SK-N-SH (cell line): ENCODE measurements at regions not wholly inside any gene's neighbourhood (a gene's known extent, or its start where the extent isn't known, plus 50 kb on each side); places are given as distances from the start of the nearest gene placed in this dataset.
A peak's percentile ranks its signal among the peaks of the same experiment; 100 is the strongest.

Source experiments
- CTCF ChIA-PET: fragments of 300-600, 350-600 bp; formaldehyde crosslinking; extraction: SDS; loops from one replicate; lab custom pipeline; 2021; lab: Yijun Ruan, JAX
- POLR2A ChIA-PET: fragments of 350-600 bp; sonication (Branson Sonifier 250); formaldehyde crosslinking; extraction: SDS; loops from one replicate; lab custom pipeline; 2020; ENCODE audit warnings: antibody characterized with exemption, inconsistent platforms; lab: Yijun Ruan, JAX
- DNase-seq: peaks from one replicate; pipeline ENCODE4 v3.0.0; 2012
- H2AFZ ChIP-seq: fragments of 200-600 bp; sonication (generic); 2 replicates; pipeline ENCODE4 v1.8.1; 2016; ENCODE audit warnings: antibody characterized with exemption, mild to moderate bottlenecking, low read depth
- H3F3A ChIP-seq: fragments of 200-600 bp; sonication (generic); replicated peaks from 2 replicates; pipeline ENCODE3; 2016; ENCODE audit warnings: antibody characterized with exemption, mild to moderate bottlenecking; ENCODE audit not compliant: insufficient read depth
- H3K27ac ChIP-seq, 2 experiments: fragments of 200-500 bp in 1 of 2; fragments of 200-600 bp in 1 of 2; sonication (Bioruptor generic) in 1 of 2; sonication (generic), shearing (Covaris generic) in 1 of 2; 2 replicates each; pipeline versions ENCODE4 v1.5.1 to v1.6.1; 2014 to 2016; ENCODE audit warnings: low read depth in 2 of 2, inconsistent platforms in 1 of 2, low read length in 1 of 2, mild to moderate bottlenecking in 1 of 2, mixed read lengths in 1 of 2
- H3K27me3 ChIP-seq: fragments of 200-600 bp; sonication (generic), shearing (Covaris generic); 2 replicates; pipeline ENCODE4 v1.6.1; 2016; ENCODE audit warnings: mixed run types; ENCODE audit not compliant: insufficient read depth
- H3K36me3 ChIP-seq, 2 experiments: fragments of 200-500 bp in 1 of 2; fragments of 200-600 bp in 1 of 2; sonication (Bioruptor generic) in 1 of 2; sonication (generic) in 1 of 2; replicated peaks in 1 of 2; 2 replicates each; pipeline versions ENCODE3 to v1.5.1; 2014 to 2016; ENCODE audit warnings: low read length in 1 of 2, mild to moderate bottlenecking in 1 of 2; ENCODE audit not compliant: insufficient read depth in 2 of 2, control insufficient read depth in 1 of 2
- H3K4me1 ChIP-seq, 2 experiments: fragments of 200-500 bp in 1 of 2; fragments of 200-600 bp in 1 of 2; sonication (Bioruptor generic) in 1 of 2; sonication (generic), shearing (Covaris generic) in 1 of 2; 2 replicates each; pipeline versions ENCODE4 v1.5.1 to v1.6.1; 2014 to 2016; ENCODE audit warnings: low read depth in 1 of 2, low read length in 1 of 2, mixed run types in 1 of 2; ENCODE audit not compliant: insufficient read depth in 2 of 2, control insufficient read depth in 1 of 2
- H3K4me2 ChIP-seq: fragments of 200-600 bp; sonication (generic), shearing (Covaris generic); 2 replicates; pipeline ENCODE4 v1.6.1; 2017; ENCODE audit warnings: mixed run types
- H3K4me3 ChIP-seq, 2 experiments: fragments of 200-500 bp in 1 of 2; fragments of 200-600 bp in 1 of 2; sonication (Bioruptor generic) in 1 of 2; sonication (generic), shearing (Covaris generic) in 1 of 2; 2 replicates each; pipeline versions ENCODE4 v1.5.1 to v1.8.1; 2014 to 2016; ENCODE audit warnings: low read depth in 2 of 2, inconsistent platforms in 1 of 2, low read length in 1 of 2, mild to moderate bottlenecking in 1 of 2, mixed read lengths in 1 of 2, moderate library complexity in 1 of 2
- H3K79me2 ChIP-seq: fragments of 200-600 bp; sonication (generic); 2 replicates; pipeline ENCODE4 v1.8.1; 2017; ENCODE audit warnings: mild to moderate bottlenecking; ENCODE audit not compliant: insufficient read depth
- H3K9ac ChIP-seq: fragments of 200-600 bp; sonication (generic); 2 replicates; pipeline ENCODE4 v1.6.1; 2017; ENCODE audit warnings: mixed run types
- H3K9me2 ChIP-seq: fragments of 200-600 bp; sonication (generic); 2 replicates; pipeline ENCODE4 v1.6.1; 2017; ENCODE audit warnings: mixed run types
- H3K9me3 ChIP-seq: fragments of 200-600 bp; sonication (generic); 2 replicates; pipeline ENCODE4 v1.6.1; 2017; ENCODE audit warnings: mixed run types, mild to moderate bottlenecking, moderate library complexity
- H4K20me1 ChIP-seq: fragments of 200-600 bp; sonication (generic); 2 replicates; pipeline ENCODE4 v1.6.1; 2017; ENCODE audit warnings: mild to moderate bottlenecking, mixed run types; ENCODE audit not compliant: insufficient read depth
- CHD2 ChIP-seq: fragments of 150-350 bp; IDR thresholded peaks from 2 replicates; pipeline ENCODE4 v1.6.1; 2018; ENCODE audit warnings: low read length; ENCODE audit not compliant: partially characterized antibody
- CTCF ChIP-seq: fragments of 200-600 bp; sonication (generic); IDR thresholded peaks from 2 replicates; pipeline ENCODE4 v1.6.1; 2017; ENCODE audit warnings: antibody characterized with exemption, mild to moderate bottlenecking, moderate library complexity
- ELF1 ChIP-seq: IDR thresholded peaks from 2 replicates; pipeline ENCODE4 v1.4.0; 2012
- EZH2phosphoT487 ChIP-seq: fragments of 200-600 bp; sonication (generic); IDR thresholded peaks from 2 replicates; pipeline ENCODE4 v1.6.1; 2017; ENCODE audit warnings: low read depth, mixed run types, mild to moderate bottlenecking, antibody characterized with exemption, moderate library complexity, borderline replicate concordance
- FOXJ3 ChIP-seq: sonication (generic); formaldehyde crosslinking; IDR thresholded peaks from 2 replicates; pipeline ENCODE4 v1.5.1; 2020; ENCODE audit warnings: mild to moderate bottlenecking, missing genetic modification reagents
- FOXM1 ChIP-seq: IDR thresholded peaks from 2 replicates; pipeline ENCODE4 v1.4.0; 2012; ENCODE audit warnings: low read depth, mild to moderate bottlenecking
- MAX ChIP-seq: IDR thresholded peaks from 2 replicates; pipeline ENCODE4 v1.4.0; 2012; ENCODE audit warnings: low read depth
- POLR2AphosphoS5 ChIP-seq: IDR thresholded peaks from 2 replicates; pipeline ENCODE4 v1.6.1; 2012; ENCODE audit warnings: low read depth, low read length
- RAD21 ChIP-seq: IDR thresholded peaks from 2 replicates; pipeline ENCODE4 v1.6.1; 2012; ENCODE audit warnings: mild to moderate bottlenecking, low read length
- RXRA ChIP-seq: IDR thresholded peaks from 2 replicates; pipeline ENCODE4 v1.4.0; 2012; ENCODE audit warnings: low read depth, mild to moderate bottlenecking, borderline replicate concordance
- SMC3 ChIP-seq: IDR thresholded peaks from 2 replicates; pipeline ENCODE4 v1.6.1; 2012; ENCODE audit warnings: low read depth, low read length, improper control_type of control experiment
- TAF1 ChIP-seq: IDR thresholded peaks from 2 replicates; pipeline ENCODE4 v1.6.1; 2012; ENCODE audit warnings: low read depth, mild to moderate bottlenecking, low read length, moderate library complexity, borderline replicate concordance
- TEAD4 ChIP-seq: IDR thresholded peaks from 2 replicates; pipeline ENCODE4 v1.4.0; 2012; ENCODE audit warnings: mild to moderate bottlenecking, borderline replicate concordance; ENCODE audit not compliant: insufficient read depth
- YY1 ChIP-seq: IDR thresholded peaks from 2 replicates; pipeline ENCODE4 v1.4.0; 2012; ENCODE audit warnings: low read depth, mild to moderate bottlenecking
- WGBS: methylation state at CpG from one replicate; pipeline ENCODE4 v1.1.6; 2017; ENCODE audit warnings: low lambda C conversion rate; 5-methylcytosine and 5-hydroxymethylcytosine counted together
- TF ChIP-seq, protein P1 (sequence below): IDR thresholded peaks from 2 replicates; pipeline ENCODE4 v1.4.0; 2012; ENCODE audit warnings: low read depth, borderline replicate concordance
- TF ChIP-seq, protein P2 (sequence below): fragments of 150-350 bp; IDR thresholded peaks from 2 replicates; pipeline ENCODE4 v1.6.1; 2016; ENCODE audit warnings: mild to moderate bottlenecking, low read depth, low read length
- TF ChIP-seq, protein P3 (sequence below): fragments of 150-350 bp; IDR thresholded peaks from 2 replicates; pipeline ENCODE4 v1.6.1; 2017; ENCODE audit warnings: antibody characterized with exemption, low read length, low read depth, borderline replicate concordance

DNA sequence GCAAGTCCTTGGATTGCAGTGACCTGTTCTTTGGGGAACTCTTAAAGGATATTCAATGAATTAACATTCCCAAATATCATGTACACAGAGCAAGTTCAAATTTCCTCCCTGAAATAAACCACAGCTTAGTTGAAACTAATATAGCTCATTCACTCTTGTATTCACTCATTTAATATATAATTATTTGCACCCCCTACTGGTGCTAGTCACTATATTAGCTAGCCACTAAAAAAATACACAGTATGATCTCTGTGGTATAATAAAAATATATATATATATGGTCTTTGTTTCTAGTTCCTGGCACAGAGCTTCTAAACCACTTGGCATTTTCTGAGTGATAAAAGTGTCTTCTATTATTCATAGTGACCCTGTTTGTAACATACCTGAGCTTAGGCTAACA, 177.3 kb upstream of the LYPLAL1 start:
- ChIA-PET CTCF (interaction anchor here (0.6 to 1.1 kb wide), 2 partner anchors 357 to 651 kb away, joined by 3 to 4 read pairs; partner anchors contain the start of gene TGFB2), POLR2A (no interaction called here)
- no peaks in the 10 kb centered on the region for H3F3A ChIP-seq
- no peak for DNase-seq
- no peak overlapping the region for H2AFZ ChIP-seq
- H3K27me3 ChIP-seq = no peaks in the 10 kb centered on the region
- no peaks in the 10 kb centered on the region; a peak in 1 of 4 replicates for H3K4me1 ChIP-seq
- no peaks in the 10 kb centered on the region for H3K36me3 ChIP-seq
- no peaks in the 10 kb centered on the region for H4K20me1 ChIP-seq
- H3K9ac ChIP-seq = no peak overlapping the region
- no peaks in the 10 kb centered on the region for H3K9me2 ChIP-seq
- H3K4me3 ChIP-seq = no peak overlapping the region
- H3K27ac ChIP-seq = no peak overlapping the region
- no peaks in the 10 kb centered on the region for H3K79me2 ChIP-seq
- TF ChIP-seq POLR2AphosphoS5 (no peak), CTCF (peak; percentile 38)
- TF ChIP-seq, all 33 proteins: peak for 1
- H3K4me2 ChIP-seq = no peak overlapping the region
- no peaks in the 10 kb centered on the region for H3K9me3 ChIP-seq

DNA sequence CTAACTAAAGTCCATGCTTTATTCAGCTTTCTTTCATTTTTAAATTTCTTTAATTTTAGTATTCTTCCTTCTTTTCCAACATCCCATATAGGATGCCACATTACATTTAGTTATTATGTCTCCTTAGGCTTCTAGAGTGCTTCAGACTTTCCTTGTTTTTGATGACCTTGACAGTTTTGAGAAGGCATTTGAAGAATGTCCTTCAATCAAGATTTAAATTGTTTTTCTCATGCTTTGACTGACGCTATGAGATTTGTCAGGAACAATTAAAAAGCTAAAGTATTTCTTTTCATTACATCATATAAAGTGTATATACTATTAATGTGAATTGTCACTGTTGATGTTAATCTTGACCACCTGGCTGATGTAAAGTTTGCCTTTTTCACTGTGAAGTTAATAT, 173.7 kb upstream of the LYPLAL1 start:
- Histone ChIP-seq H3K9ac (no peak overlapping the region), H2AFZ (no peak overlapping the region), H3K4me2 (no peak overlapping the region), H3K27ac (no peak overlapping the region), H3K79me2 (no peaks in the 10 kb centered on the region), H3K9me3 (peaks cover 7% of the 10 kb centered on the region; the same call in 1 of the 2 replicates), H3K9me2 (no peaks in the 10 kb centered on the region), H4K20me1 (no peaks in the 10 kb centered on the region)
- CTCF ChIA-PET = interaction anchor here (1.2 kb wide), 1 partner anchor 9 kb away, joined by 3 read pairs; no protein-coding TSS in a partner anchor
- no peak for DNase-seq
- 79% methylated on average over 1 of the region's 1 CpG for WGBS
- TF ChIP-seq RXRA (no peak), RAD21 (no peak), FOXM1 (no peak), TAF1 (no peak), SMC3 (no peak), CHD2 (no peak), MAX (no peak), ELF1 (no peak), YY1 (no peak), TEAD4 (no peak), FOXJ3 (no peak), EZH2phosphoT487 (no peak), POLR2AphosphoS5 (no peak), CTCF (no peak)
- TF ChIP-seq, protein P1, sequence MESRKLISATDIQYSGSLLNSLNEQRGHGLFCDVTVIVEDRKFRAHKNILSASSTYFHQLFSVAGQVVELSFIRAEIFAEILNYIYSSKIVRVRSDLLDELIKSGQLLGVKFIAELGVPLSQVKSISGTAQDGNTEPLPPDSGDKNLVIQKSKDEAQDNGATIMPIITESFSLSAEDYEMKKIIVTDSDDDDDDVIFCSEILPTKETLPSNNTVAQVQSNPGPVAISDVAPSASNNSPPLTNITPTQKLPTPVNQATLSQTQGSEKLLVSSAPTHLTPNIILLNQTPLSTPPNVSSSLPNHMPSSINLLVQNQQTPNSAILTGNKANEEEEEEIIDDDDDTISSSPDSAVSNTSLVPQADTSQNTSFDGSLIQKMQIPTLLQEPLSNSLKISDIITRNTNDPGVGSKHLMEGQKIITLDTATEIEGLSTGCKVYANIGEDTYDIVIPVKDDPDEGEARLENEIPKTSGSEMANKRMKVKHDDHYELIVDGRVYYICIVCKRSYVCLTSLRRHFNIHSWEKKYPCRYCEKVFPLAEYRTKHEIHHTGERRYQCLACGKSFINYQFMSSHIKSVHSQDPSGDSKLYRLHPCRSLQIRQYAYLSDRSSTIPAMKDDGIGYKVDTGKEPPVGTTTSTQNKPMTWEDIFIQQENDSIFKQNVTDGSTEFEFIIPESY = no peak
- TF ChIP-seq, protein P2, sequence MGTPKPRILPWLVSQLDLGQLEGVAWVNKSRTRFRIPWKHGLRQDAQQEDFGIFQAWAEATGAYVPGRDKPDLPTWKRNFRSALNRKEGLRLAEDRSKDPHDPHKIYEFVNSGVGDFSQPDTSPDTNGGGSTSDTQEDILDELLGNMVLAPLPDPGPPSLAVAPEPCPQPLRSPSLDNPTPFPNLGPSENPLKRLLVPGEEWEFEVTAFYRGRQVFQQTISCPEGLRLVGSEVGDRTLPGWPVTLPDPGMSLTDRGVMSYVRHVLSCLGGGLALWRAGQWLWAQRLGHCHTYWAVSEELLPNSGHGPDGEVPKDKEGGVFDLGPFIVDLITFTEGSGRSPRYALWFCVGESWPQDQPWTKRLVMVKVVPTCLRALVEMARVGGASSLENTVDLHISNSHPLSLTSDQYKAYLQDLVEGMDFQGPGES = no peak
- TF ChIP-seq, protein P3, sequence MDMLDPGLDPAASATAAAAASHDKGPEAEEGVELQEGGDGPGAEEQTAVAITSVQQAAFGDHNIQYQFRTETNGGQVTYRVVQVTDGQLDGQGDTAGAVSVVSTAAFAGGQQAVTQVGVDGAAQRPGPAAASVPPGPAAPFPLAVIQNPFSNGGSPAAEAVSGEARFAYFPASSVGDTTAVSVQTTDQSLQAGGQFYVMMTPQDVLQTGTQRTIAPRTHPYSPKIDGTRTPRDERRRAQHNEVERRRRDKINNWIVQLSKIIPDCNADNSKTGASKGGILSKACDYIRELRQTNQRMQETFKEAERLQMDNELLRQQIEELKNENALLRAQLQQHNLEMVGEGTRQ = no peak
- TF ChIP-seq, all 33 proteins: peak for 0
- H3K27me3 ChIP-seq = no peaks in the 10 kb centered on the region
- POLR2A ChIA-PET = no interaction called here
- peaks cover 0 to 10% of the 10 kb centered on the region in 2 experiments for H3K36me3 ChIP-seq
- no peaks in the 10 kb centered on the region for H3F3A ChIP-seq
- H3K4me1 ChIP-seq = no peaks in the 10 kb centered on the region; a peak in 1 of 4 replicates
- H3K4me3 ChIP-seq = no peak overlapping the region
